HG02943 (cell line): ENCODE measurements at regions not wholly inside any gene's neighbourhood (a gene's known extent, or its start where the extent isn't known, plus 50 kb on each side); places are given as distances from the start of the nearest gene placed in this dataset.
A peak's percentile ranks its signal among the peaks of the same experiment; 100 is the strongest.

ENCODE experiments used
- ATAC-seq: cut with Tn5 transposase; IDR thresholded peaks from one replicate; pipeline ENCODE4 v1.9.1; 2021; ENCODE audit warnings: mild to moderate bottlenecking, low read depth, moderate library complexity; ENCODE audit not compliant: unreplicated experiment

- ATAC-seq: no peak
These were observed 140.8 kb upstream of the CNTN1 start for GRCh38 chr12:40551466-40551865.

GRCh38 chr12:40552868-40553267 is 139.4 kb upstream of the CNTN1 start:
- no peak for ATAC-seq

- no peak for ATAC-seq
These were observed 134.3 kb upstream of the CNTN1 start for GRCh38 chr12:40557980-40558379.

DNA sequence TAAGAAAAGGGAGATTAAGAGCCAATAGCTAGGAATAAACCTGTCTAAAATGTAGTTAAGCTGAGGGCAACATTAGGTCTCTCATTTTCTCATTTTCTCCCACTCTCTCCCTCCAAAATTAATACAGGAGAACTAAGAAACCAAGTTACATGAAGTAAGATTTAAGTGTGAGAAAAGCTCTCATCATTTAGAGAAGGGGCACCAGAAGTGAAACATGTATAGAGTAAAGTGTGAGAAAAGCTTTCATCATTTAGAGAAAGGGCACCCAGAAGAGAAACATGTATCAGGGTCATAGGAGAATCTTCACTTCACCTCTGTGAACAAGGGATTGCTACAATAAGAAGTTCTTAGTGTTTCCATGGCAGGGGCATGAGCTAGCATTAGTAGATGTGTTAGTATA is 132.4 kb upstream of the CNTN1 start:
- ATAC-seq: no peak

DNA sequence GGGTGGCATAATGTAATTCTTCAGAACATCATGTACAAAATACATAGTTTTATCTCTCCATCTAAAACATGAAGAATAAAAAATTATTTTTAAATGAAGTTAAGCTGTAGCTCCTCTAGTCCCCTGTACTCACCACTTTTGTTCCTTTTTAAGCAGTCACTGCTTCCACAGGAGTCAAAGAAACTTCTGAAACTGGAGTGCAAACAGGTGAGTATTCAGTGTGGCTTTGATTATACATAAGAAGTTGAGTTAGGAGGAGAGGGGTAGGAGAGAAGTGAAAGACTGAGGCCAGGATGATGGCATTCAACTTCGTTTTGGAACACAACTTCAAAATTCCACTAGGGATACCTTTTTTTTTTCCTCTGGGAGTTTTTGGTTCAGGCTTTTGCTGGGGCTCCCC is 131.4 kb upstream of the CNTN1 start:
- ATAC-seq: no peak

GRCh38 chr12:40561395-40561966 is 130.8 kb upstream of the CNTN1 start:
- ATAC-seq: peak; percentile 66

DNA sequence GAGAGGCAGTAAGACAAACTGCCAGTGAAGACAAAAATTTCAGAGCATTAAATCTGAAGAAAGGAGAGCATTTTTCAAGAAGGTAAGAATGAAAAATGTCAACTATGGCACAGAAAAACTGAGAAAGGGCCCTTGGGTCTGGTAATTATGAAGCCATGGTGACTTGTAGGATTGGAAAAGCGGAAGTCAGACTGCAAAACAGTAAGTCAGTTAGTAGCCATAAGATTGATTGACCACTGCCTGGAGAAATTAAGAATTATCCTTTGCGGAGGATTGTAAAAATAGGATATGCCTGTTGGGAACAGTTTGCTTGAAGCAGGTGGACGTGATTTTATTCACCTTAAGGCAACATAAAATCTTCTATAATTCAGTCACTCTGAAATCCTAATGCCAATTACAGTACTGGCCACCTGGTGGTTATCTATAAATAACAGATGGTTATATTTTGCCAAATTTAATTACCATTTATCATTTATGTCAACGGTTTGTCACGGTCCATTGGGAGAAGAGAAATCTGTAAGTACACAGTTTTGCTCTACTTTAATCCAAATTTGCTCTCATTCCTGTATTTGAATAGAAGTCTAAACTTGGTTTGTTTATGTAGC is 127.1 kb upstream of the CNTN1 start:
- ATAC-seq: no peak

DNA sequence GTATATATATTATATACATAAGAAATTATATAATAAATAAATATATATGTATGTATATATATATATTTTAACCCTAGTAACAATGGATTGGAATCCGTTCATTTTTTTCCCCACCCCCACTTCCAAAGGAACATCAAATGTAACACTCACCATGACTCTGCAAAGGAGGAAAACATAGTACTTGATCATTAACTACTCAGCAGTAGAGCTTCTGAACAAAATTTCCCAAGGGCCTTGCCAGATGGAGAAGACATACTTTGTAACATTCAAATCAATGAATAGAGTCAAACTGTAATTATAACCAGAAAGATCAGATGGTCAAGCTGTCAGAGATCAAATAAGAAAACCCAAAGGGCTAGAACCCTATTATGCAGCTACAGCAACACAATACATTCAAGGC is 126.0 kb upstream of the CNTN1 start:
- ATAC-seq: no peak

- ATAC-seq: no peak
These were observed 122.5 kb upstream of the CNTN1 start for GRCh38 chr12:40569626-40570179.

DNA sequence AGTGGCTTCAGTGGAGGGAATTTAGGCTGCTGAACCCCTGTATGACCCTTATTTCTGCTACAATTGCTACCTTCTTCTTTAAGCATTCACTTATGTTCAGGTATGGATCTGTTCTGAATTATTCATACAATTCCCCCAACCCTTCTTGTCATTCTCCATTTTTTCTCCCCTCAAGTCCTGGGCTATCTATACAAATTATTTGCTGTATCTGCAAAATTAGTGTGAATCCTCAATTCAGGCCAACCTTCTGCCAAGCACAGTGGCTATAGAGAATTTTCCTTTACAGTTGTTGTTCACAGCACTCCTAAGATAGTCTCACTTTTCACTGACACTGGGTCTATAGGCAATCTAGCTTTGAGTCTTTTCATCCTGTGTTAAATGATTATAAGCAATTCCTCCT is 119.2 kb upstream of the CNTN1 start:
- no peak for ATAC-seq

- ATAC-seq: no peak
These were observed 116.3 kb upstream of the CNTN1 start for GRCh38 chr12:40575987-40576386.

GRCh38 chr12:40577834-40578233 is 114.4 kb upstream of the CNTN1 start:
- no peak for ATAC-seq

DNA sequence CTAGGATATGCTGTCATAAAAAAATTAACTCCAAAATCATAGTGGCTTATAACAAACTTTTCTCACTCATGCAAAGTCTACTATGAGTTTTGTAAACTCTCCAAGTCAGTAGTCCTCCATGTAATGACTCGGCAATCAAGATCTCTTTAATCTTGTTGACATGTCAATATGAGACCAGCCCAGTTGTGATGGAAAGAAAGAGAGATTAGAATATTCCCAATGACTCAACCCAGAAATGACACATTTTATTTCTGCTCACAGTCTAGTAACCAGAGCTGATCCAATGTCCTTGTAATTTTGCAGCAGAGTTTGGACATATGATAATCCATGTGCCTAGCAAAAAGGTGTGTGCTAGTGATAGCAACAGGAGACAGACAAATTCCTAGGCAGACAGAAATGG is 112.6 kb upstream of the CNTN1 start:
- ATAC-seq: no peak

DNA sequence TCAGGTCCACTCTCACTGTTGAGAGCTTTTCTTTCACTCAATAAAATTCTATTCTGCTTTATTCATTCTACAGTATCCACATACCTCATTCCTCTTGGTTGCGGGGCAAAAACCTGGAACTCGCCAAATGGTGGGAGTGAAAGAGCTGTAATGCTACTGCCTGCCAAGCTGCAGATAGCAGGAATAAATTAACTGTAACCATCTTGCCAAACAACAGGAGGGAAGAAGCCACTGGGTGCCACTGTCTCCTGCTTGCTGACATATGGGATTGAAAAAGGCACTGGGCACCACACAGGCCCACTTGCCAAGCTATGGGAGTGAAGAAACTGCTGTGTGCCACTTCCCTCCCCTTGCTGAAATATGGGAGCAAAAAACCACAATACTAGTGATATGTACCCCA is 111.9 kb upstream of the CNTN1 start:
- ATAC-seq: no peak

GRCh38 chr12:40581889-40582288 is 110.3 kb upstream of the CNTN1 start:
- ATAC-seq: no peak

- ATAC-seq: no peak
These were observed 108.5 kb upstream of the CNTN1 start for GRCh38 chr12:40583743-40584142.

- ATAC-seq: no peak
These were observed 107.5 kb upstream of the CNTN1 start for GRCh38 chr12:40584763-40585162.

GRCh38 chr12:40586823-40587222 is 105.4 kb upstream of the CNTN1 start:
- no peak for ATAC-seq

DNA sequence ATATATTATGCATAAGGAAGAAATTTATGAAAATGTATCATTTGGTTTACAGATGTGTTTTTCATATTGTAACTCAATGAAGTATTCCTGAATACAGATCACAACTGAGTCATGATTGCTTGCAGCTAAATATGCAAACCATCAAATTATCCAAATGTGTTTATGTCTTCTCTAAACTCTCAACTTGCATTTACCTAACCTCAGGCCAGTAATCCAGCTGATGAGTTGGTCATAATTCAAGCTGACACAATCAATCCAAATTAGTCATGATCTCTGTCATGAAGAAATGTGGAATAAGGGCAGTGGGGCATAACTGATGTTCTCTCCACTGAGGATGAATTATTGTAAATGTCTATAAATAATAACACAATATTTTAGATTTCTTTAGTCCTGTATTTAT is 104.8 kb upstream of the CNTN1 start:
- ATAC-seq: no peak

DNA sequence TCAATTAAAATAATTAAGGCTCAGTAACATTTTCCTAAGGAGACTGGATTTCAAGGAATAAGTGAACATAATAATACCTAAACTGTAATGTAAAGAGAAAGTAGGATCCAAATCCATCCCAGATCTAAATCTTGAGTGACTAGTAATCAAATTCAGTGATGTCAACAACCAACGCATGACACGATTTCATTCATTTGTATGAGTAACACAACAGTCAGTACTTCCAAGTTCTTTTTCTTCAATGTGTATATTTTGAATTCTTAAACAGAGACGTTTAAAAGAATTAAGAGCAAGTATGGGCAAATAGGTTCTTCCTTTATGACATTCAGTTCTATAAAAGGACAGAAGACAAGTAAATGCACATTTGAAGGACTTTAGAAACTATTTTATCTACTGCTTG is 104.3 kb upstream of the CNTN1 start:
- no peak for ATAC-seq

- no peak for ATAC-seq
These were observed 95.1 kb upstream of the CNTN1 start for GRCh38 chr12:40597133-40597532.

- no peak for ATAC-seq
These were observed 94.2 kb upstream of the CNTN1 start for GRCh38 chr12:40598073-40598472.
